AG08395 (cell line): ENCODE measurements at regions not wholly inside any gene's neighbourhood (a gene's known extent, or its start where the extent isn't known, plus 50 kb on each side); places are given as distances from the start of the nearest gene placed in this dataset.

Source experiments
- DNase-seq: peaks from one replicate; pipeline ENCODE4 v3.0.0; 2012; ENCODE audit warnings: mixed read lengths, low spot score

GRCh38 chr7:21364801-21365271, 63.0 kb upstream of the SP4 start:
- DNase-seq: no peak

GRCh38 chr7:21365866-21366624, 61.8 kb upstream of the SP4 start:
- DNase-seq: no peak

- DNase-seq: no peak
Measured at GRCh38 chr7:21367081-21367480, 60.8 kb upstream of the SP4 start.

- no peak for DNase-seq
Measured at GRCh38 chr7:21367537-21367936, 60.3 kb upstream of the SP4 start.

- DNase-seq: no peak
Measured at GRCh38 chr7:21368317-21368716, 59.6 kb upstream of the SP4 start.

GRCh38 chr7:21370283-21370982, 57.5 kb upstream of the SP4 start:
- no peak for DNase-seq

- no peak for DNase-seq
Measured at GRCh38 chr7:21371360-21371759, 56.5 kb upstream of the SP4 start.

GRCh38 chr7:21373031-21373430, 54.9 kb upstream of the SP4 start:
- no peak for DNase-seq

GRCh38 chr7:21374134-21374533, 53.7 kb upstream of the SP4 start:
- DNase-seq: no peak

GRCh38 chr7:21377545-21377944, 50.3 kb upstream of the SP4 start:
- DNase-seq: no peak
